H1 (cell line): ENCODE measurements at regions not wholly inside any gene's neighbourhood (a gene's known extent, or its start where the extent isn't known, plus 50 kb on each side); places are given as distances from the start of the nearest gene placed in this dataset.

Experiments used
- CTCF ChIA-PET: fragments of 300-600 bp; sonication (Branson Sonifier 250); formaldehyde crosslinking; loops from one replicate; lab custom pipeline; 2021; ENCODE audit not compliant: partially characterized antibody; lab: Charles Lee
- POLR2A ChIA-PET: fragments of 300-600 bp; sonication (Branson Sonifier 250); formaldehyde crosslinking; loops from one replicate; lab custom pipeline; 2021; ENCODE audit warnings: inconsistent platforms; ENCODE audit not compliant: partially characterized antibody; lab: Charles Lee
- DNase-seq, 2 experiments: peaks; one replicate each; pipeline versions ENCODE4 v3.0.0 to v3.0.0-alpha.2; 2010 to 2022; ENCODE audit warnings: low spot score in 2 of 2, low read depth in 1 of 2, mixed read lengths in 1 of 2
- FAIRE-seq: peaks from 2 replicates; lab custom pipeline; 2011; peaks lifted over from hg19 to GRCh38; lab: Jason Lieb, UNC
- H2AFZ ChIP-seq: 2 replicates; pipeline ENCODE4 v1.8.1; 2012; ENCODE audit warnings: low read length, inconsistent platforms
- H2AK5ac ChIP-seq: 2 replicates; pipeline ENCODE4 v1.6.1; 2013; ENCODE audit warnings: low read depth, low read length
- H2BK120ac ChIP-seq: replicated peaks from 2 replicates; pipeline ENCODE3; 2013; ENCODE audit warnings: low read depth, low read length, inconsistent platforms
- H2BK12ac ChIP-seq: 2 replicates; pipeline ENCODE4 v1.6.1; 2013; ENCODE audit warnings: low read depth, low read length
- H2BK15ac ChIP-seq: 2 replicates; pipeline ENCODE4 v1.6.1; 2013; ENCODE audit warnings: low read length
- H2BK20ac ChIP-seq: 2 replicates; pipeline ENCODE4 v1.6.1; 2013; ENCODE audit warnings: low read length
- H2BK5ac ChIP-seq: 2 replicates; pipeline ENCODE4 v1.6.1; 2013; ENCODE audit warnings: low read depth, low read length
- H3K14ac ChIP-seq: 2 replicates; pipeline ENCODE4 v1.6.1; 2013; ENCODE audit warnings: inconsistent platforms; ENCODE audit not compliant: insufficient read length
- H3K18ac ChIP-seq: 2 replicates; pipeline ENCODE4 v1.6.1; 2013; ENCODE audit warnings: low read length; ENCODE audit errors: extremely low read depth
- H3K23ac ChIP-seq: 2 replicates; pipeline ENCODE4 v1.6.1; 2013; ENCODE audit warnings: inconsistent platforms; ENCODE audit not compliant: insufficient read length
- H3K23me2 ChIP-seq: 2 replicates; pipeline ENCODE4 v1.6.1; 2013; ENCODE audit warnings: low read depth, low read length
- H3K27ac ChIP-seq: 2 replicates; pipeline ENCODE4 v1.6.1; 2011; ENCODE audit warnings: low read depth, low read length, inconsistent platforms
- H3K27me3 ChIP-seq, 4 experiments: replicated peaks in 1 of 4; 1 replicate in 1 of 4; 2 replicates in 3 of 4; pipeline versions ENCODE4 v1.6.1 to v1.8.1; 2011 to 2013; ENCODE audit warnings: low read length in 3 of 4, mild to moderate bottlenecking in 3 of 4, inconsistent platforms in 2 of 4, mixed read lengths in 2 of 4, moderate library complexity in 1 of 4; ENCODE audit not compliant: control insufficient read depth in 3 of 4, insufficient read depth in 3 of 4; ENCODE audit errors: extremely low read depth in 1 of 4
- H3K36me3 ChIP-seq, 4 experiments: 2 replicates each; pipeline versions ENCODE4 v1.6.1 to v1.8.1; 2011 to 2013; ENCODE audit warnings: mild to moderate bottlenecking in 4 of 4, low read length in 3 of 4, moderate library complexity in 2 of 4, control low read depth in 1 of 4, inconsistent platforms in 1 of 4; ENCODE audit not compliant: insufficient read depth in 4 of 4, control insufficient read depth in 2 of 4
- H3K4ac ChIP-seq: replicated peaks from 2 replicates; pipeline ENCODE3; 2013; ENCODE audit warnings: low read length, low read depth, mixed read lengths, inconsistent platforms; ENCODE audit not compliant: insufficient read length
- H3K4me1 ChIP-seq, 4 experiments: replicated peaks in 1 of 4; 1 replicate in 1 of 4; 2 replicates in 3 of 4; pipeline versions ENCODE4 v1.6.1 to v1.8.1; 2011 to 2013; ENCODE audit warnings: low read length in 3 of 4, inconsistent platforms in 2 of 4, mixed read lengths in 1 of 4; ENCODE audit not compliant: insufficient read depth in 4 of 4, control insufficient read depth in 3 of 4
- H3K4me2 ChIP-seq, 2 experiments: 2 replicates each; pipeline versions ENCODE4 v1.6.1 to v1.8.1; 2011 to 2013; ENCODE audit warnings: low read depth in 2 of 2, low read length in 2 of 2, control low read depth in 1 of 2, inconsistent platforms in 1 of 2, mild to moderate bottlenecking in 1 of 2; ENCODE audit not compliant: insufficient read depth in 1 of 2
- H3K4me3 ChIP-seq, 4 experiments: fragments of 200-600, 300-600 bp in 1 of 4; sonication (generic), shearing (Covaris generic), sonication (Bioruptor Twin) in 1 of 4; 2 replicates each; pipeline versions ENCODE4 v1.5.1 to v1.8.1; 2011 to 2016; ENCODE audit warnings: low read length in 4 of 4, low read depth in 3 of 4, control low read depth in 2 of 4, inconsistent platforms in 2 of 4, mild to moderate bottlenecking in 2 of 4, mixed read lengths in 1 of 4, moderate library complexity in 1 of 4; ENCODE audit not compliant: insufficient read depth in 2 of 4; ENCODE audit errors: extremely low read depth in 1 of 4
- H3K56ac ChIP-seq: replicated peaks from 2 replicates; pipeline ENCODE3; 2013; ENCODE audit warnings: low read depth, mild to moderate bottlenecking, mixed read lengths, low read length, inconsistent platforms; ENCODE audit not compliant: insufficient read length
- H3K79me1 ChIP-seq: 2 replicates; pipeline ENCODE4 v1.6.1; 2013; ENCODE audit warnings: low read depth, low read length, control low read depth
- H3K79me2 ChIP-seq, 2 experiments: 2 replicates each; pipeline versions ENCODE4 v1.6.1 to v1.8.1; 2012 to 2013; ENCODE audit warnings: low read length in 2 of 2, mild to moderate bottlenecking in 2 of 2, inconsistent platforms in 1 of 2; ENCODE audit not compliant: insufficient read depth in 2 of 2, control insufficient read depth in 1 of 2
- H3K9ac ChIP-seq, 4 experiments: replicated peaks in 1 of 4; 1 replicate in 1 of 4; 2 replicates in 3 of 4; pipeline versions ENCODE4 v1.6.1 to v1.8.1; 2011 to 2013; ENCODE audit warnings: low read depth in 3 of 4, low read length in 3 of 4, control low read depth in 2 of 4, mild to moderate bottlenecking in 2 of 4, moderate library complexity in 2 of 4, inconsistent platforms in 1 of 4; ENCODE audit errors: extremely low read depth in 1 of 4
- H3K9me3 ChIP-seq, 2 experiments: 2 replicates each; pipeline versions ENCODE4 v1.6.1 to v1.8.1; 2012 to 2013; ENCODE audit warnings: mild to moderate bottlenecking in 2 of 2, moderate library complexity in 2 of 2, control low read depth in 1 of 2, inconsistent platforms in 1 of 2, low read depth in 1 of 2, low read length in 1 of 2, mixed read lengths in 1 of 2; ENCODE audit not compliant: insufficient read depth in 2 of 2
- H4K20me1 ChIP-seq, 2 experiments: replicated peaks in 1 of 2; 2 replicates each; pipeline versions ENCODE3 to v1.8.1; 2011 to 2013; ENCODE audit warnings: inconsistent platforms in 2 of 2, low read length in 2 of 2, mild to moderate bottlenecking in 1 of 2; ENCODE audit not compliant: insufficient read depth in 2 of 2, control insufficient read depth in 1 of 2
- H4K5ac ChIP-seq: 2 replicates; pipeline ENCODE4 v1.6.1; 2013; ENCODE audit warnings: low read length, low read depth, mixed read lengths, inconsistent platforms; ENCODE audit not compliant: insufficient read length
- H4K8ac ChIP-seq: 2 replicates; pipeline ENCODE4 v1.8.0; 2013; ENCODE audit warnings: mild to moderate bottlenecking, moderate library complexity, low read length, inconsistent platforms; ENCODE audit not compliant: insufficient read depth; ENCODE audit errors: extremely low read depth
- H4K91ac ChIP-seq: replicated peaks from 2 replicates; pipeline ENCODE3; 2013; ENCODE audit warnings: low read length, mixed read lengths, inconsistent platforms; ENCODE audit not compliant: insufficient read length
- BCL11A ChIP-seq, 2 experiments: IDR thresholded peaks; one replicate each; pipeline ENCODE4 v1.6.1; 2011; ENCODE audit warnings: low read depth in 2 of 2, low read length in 2 of 2, mild to moderate bottlenecking in 2 of 2
- E2F6 ChIP-seq: IDR thresholded peaks from 2 replicates; pipeline ENCODE4 v1.6.1; 2012; ENCODE audit warnings: inconsistent platforms
- GTF2F1 ChIP-seq: IDR thresholded peaks from 2 replicates; pipeline ENCODE4 v1.6.1; 2012; ENCODE audit warnings: low read depth, low read length, improper control_type of control experiment, borderline replicate concordance
- SRF ChIP-seq: IDR thresholded peaks from 2 replicates; pipeline ENCODE4 v1.6.1; 2011; ENCODE audit warnings: mild to moderate bottlenecking, low read depth, low read length, moderate library complexity
- WGBS, 2 experiments: shearing (Covaris generic) in 1 of 2; methylation state at CpG; one replicate each; pipeline versions ENCODE4 v1.1.6 to v1.1.7; 2013 to 2015; ENCODE audit warnings: low lambda C conversion rate in 2 of 2, mixed read lengths in 2 of 2, inconsistent platforms in 1 of 2, low coverage in 1 of 2, missing lambda C conversion rate in 1 of 2; ENCODE audit not compliant: insufficient replicate concordance in 2 of 2, insufficient coverage in 1 of 2, insufficient read length in 1 of 2; ENCODE audit errors: extremely low coverage in 1 of 2, missing lambda C conversion rate in 1 of 2; 5-methylcytosine and 5-hydroxymethylcytosine counted together

GRCh38 chr20:24899153-24899552, 49.9 kb upstream of the CST7 start:
- Histone ChIP-seq H3K4ac (no peak overlapping the region), H3K27ac (no peak overlapping the region), H2BK12ac (no peak overlapping the region), H3K18ac (no peak overlapping the region), H3K56ac (no peak overlapping the region), H4K5ac (no peak overlapping the region), H2BK20ac (no peak overlapping the region), H2BK5ac (no peak overlapping the region), H2AFZ (no peak overlapping the region), H3K4me3 (no peak overlapping the region), H2AK5ac (no peak overlapping the region), H3K4me2 (no peak overlapping the region), H4K91ac (no peak overlapping the region), H4K8ac (no peak overlapping the region), H4K20me1 (no peaks in the 10 kb centered on the region), H2BK120ac (no peak overlapping the region), H2BK15ac (no peak overlapping the region), H3K4me1 (no peaks in the 10 kb centered on the region), H3K14ac (no peak overlapping the region), H3K79me2 (no peaks in the 10 kb centered on the region), H3K9ac (no peak overlapping the region), H3K9me3 (peaks cover 20 to 28% of the 10 kb centered on the region in 2 experiments; a peak in 3 of 4 replicates), H3K36me3 (no peaks in the 10 kb centered on the region), H3K23ac (no peak overlapping the region), H3K23me2 (no peaks in the 10 kb centered on the region), H3K79me1 (no peaks in the 10 kb centered on the region), H3K27me3 (no peaks in the 10 kb centered on the region; a peak in 1 of 7 replicates)
- CTCF ChIA-PET = no interaction called here
- no peak for TF ChIP-seq E2F6
- no peak for TF ChIP-seq SRF
- TF ChIP-seq BCL11A (IDR thresholded peaks at IDR 0.05; ENCODE audit: low read depth in 2 of 2, low read length in 2 of 2) = no peak
- TF ChIP-seq GTF2F1 = no peak
- WGBS, 2 experiments = 92% methylated on average over 2 of the region's 2 CpGs; no CpG with 5 or more reads in 1 of the 2 experiments
- DNase-seq (no peak), FAIRE-seq (no peak)
- POLR2A ChIA-PET = no interaction called here
